ENCODE measurements at regions not wholly inside any gene's neighbourhood (a gene's known extent, or its start where the extent isn't known, plus 50 kb on each side); places are given as distances from the start of the nearest gene placed in this dataset.
"Not testable (repeated sequence)": the region's sequence is repeated elsewhere in the genome, so short reads cannot be mapped to it uniquely, and the experiment has no call there.

- no peak for DNase-seq (ENCODE audit: low read depth)
- H3K4me3 ChIP-seq (replicated peaks; ENCODE audit: low read depth, low read length): no peak overlapping the region
- TF ChIP-seq, protein P1, sequence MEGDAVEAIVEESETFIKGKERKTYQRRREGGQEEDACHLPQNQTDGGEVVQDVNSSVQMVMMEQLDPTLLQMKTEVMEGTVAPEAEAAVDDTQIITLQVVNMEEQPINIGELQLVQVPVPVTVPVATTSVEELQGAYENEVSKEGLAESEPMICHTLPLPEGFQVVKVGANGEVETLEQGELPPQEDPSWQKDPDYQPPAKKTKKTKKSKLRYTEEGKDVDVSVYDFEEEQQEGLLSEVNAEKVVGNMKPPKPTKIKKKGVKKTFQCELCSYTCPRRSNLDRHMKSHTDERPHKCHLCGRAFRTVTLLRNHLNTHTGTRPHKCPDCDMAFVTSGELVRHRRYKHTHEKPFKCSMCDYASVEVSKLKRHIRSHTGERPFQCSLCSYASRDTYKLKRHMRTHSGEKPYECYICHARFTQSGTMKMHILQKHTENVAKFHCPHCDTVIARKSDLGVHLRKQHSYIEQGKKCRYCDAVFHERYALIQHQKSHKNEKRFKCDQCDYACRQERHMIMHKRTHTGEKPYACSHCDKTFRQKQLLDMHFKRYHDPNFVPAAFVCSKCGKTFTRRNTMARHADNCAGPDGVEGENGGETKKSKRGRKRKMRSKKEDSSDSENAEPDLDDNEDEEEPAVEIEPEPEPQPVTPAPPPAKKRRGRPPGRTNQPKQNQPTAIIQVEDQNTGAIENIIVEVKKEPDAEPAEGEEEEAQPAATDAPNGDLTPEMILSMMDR (IDR thresholded peaks at IDR 0.05; ENCODE audit: low read length, missing control alignments): no peak
Observed at GRCh38 chr20:47850146-47850545, 64.9 kb upstream of the SULF2 start.

GRCh38 chr20:47849596-47849995 is 64.3 kb upstream of the SULF2 start:
- no peak for DNase-seq (ENCODE audit: low read depth)
- no peak overlapping the region for H3K4me3 ChIP-seq (replicated peaks; ENCODE audit: low read depth, low read length)
- TF ChIP-seq, protein P1 (IDR thresholded peaks at IDR 0.05; ENCODE audit: low read length, missing control alignments): no peak

DNA sequence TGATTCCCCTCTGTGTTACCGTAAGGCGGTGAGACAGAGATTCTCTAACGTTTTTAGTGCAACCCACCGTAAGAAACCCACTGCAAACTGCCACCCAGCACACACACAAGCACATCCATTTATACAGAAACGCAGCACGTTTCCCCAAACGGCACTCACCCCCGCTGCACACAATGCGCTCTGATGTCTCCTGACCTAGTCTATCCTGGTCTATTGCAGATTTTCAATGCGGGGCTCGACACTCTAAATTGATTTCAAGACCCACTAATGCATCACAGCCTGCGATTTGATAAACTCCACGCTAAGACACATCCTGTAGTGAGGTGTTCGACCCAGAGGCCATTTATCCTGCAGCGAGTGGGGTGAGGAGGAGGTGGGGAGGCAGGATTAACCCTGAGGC is 63.7 kb upstream of the SULF2 start:
- DNase-seq (ENCODE audit: low read depth): no peak
- no peak overlapping the region for H3K4me3 ChIP-seq (replicated peaks; ENCODE audit: low read depth, low read length)
- TF ChIP-seq, protein P1 (IDR thresholded peaks at IDR 0.05; ENCODE audit: low read length, missing control alignments): no peak

GRCh38 chr20:47848534-47848933 is 63.3 kb upstream of the SULF2 start:
- H3K4me3 ChIP-seq (replicated peaks; ENCODE audit: low read depth, low read length): not testable (repeated sequence)
- DNase-seq (ENCODE audit: low read depth): peak; percentile 27

GRCh38 chr20:47847884-47848485 is 62.7 kb upstream of the SULF2 start:
- H3K4me3 ChIP-seq (replicated peaks; ENCODE audit: low read depth, low read length): no peak overlapping the region
- TF ChIP-seq, protein P1 (IDR thresholded peaks at IDR 0.05; ENCODE audit: low read length, missing control alignments): no peak
- DNase-seq (ENCODE audit: low read depth): no peak

DNA sequence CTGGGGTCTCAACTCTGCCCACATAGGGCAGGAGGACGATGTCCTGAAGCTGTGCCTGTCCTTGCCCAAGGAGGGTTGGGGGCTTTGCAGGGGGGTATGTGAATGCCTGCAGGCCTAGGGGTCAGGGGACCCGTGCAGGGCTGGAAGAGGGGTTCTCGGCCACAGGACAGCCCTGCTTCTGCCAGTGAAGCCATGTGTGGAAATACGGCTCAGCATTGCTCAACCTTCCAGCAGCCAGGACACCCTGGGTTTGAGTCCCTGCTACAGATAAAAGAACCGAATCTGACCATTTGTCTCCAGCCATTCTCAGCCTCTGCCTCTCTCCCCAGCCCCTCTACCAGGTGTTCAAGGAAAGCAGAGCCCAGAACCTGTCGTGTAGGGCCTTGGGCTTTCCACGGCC is 61.9 kb upstream of the SULF2 start:
- DNase-seq (ENCODE audit: low read depth); H3K4me3 ChIP-seq (replicated peaks; ENCODE audit: low read depth, low read length): not testable (repeated sequence)

- DNase-seq (ENCODE audit: low read depth); H3K4me3 ChIP-seq (replicated peaks; ENCODE audit: low read depth, low read length): not testable (repeated sequence)
Observed at GRCh38 chr20:47846651-47847050, 61.4 kb upstream of the SULF2 start.

DNA sequence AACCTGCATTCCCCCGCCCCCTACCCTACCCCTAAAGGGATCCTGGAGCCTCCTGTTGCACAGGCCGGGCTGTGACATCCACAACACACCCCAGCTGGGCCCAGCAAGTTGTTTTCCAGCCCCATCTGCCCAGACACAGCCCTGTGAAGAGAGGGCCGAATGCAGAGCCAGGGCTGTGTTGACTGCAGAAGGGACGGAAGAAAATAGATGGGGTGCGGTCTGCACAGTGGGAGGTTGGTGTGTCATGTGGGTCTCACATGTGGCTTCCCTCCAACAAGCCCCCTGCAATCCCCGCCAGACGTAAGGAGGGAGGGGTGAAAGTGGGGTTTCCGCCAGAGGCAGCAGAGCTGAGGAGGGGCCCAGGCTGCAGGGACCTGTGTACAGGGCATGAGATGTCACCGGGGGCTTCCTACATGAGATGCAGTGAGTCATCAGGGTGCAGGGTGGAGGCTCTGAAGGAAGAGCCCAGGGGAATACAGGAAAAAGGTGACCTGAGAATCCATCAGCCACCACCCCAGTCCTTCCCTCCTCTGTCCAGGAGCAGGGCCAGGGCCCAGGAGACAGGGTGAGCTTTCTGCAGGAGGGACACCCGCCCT is 60.2 kb upstream of the SULF2 start:
- DNase-seq (ENCODE audit: low read depth); H3K4me3 ChIP-seq (replicated peaks; ENCODE audit: low read depth, low read length): not testable (repeated sequence)

GRCh38 chr20:47844568-47844906 is 59.3 kb upstream of the SULF2 start:
- not testable (repeated sequence) for DNase-seq (ENCODE audit: low read depth); H3K4me3 ChIP-seq (replicated peaks; ENCODE audit: low read depth, low read length)

Measured in fibroblast of pulmonary artery (primary cell).